G401.6 (cell line): ENCODE measurements at regions not wholly inside any gene's neighbourhood (a gene's known extent, or its start where the extent isn't known, plus 50 kb on each side); places are given as distances from the start of the nearest gene placed in this dataset.
"Not testable (repeated sequence)": the region's sequence is repeated elsewhere in the genome, so short reads cannot be mapped to it uniquely, and the experiment has no call there.

ENCODE experiments used
- FAIRE-seq: peaks from 2 replicates; lab custom pipeline; 2012; peaks lifted over from hg19 to GRCh38; lab: Jason Lieb, UNC

- no peak for FAIRE-seq
Observed at GRCh38 chr12:72865921-72866320, 593.8 kb downstream of the TRHDE start.

GRCh38 chr12:72869024-72869423, 596.9 kb downstream of the TRHDE start:
- no peak for FAIRE-seq

DNA sequence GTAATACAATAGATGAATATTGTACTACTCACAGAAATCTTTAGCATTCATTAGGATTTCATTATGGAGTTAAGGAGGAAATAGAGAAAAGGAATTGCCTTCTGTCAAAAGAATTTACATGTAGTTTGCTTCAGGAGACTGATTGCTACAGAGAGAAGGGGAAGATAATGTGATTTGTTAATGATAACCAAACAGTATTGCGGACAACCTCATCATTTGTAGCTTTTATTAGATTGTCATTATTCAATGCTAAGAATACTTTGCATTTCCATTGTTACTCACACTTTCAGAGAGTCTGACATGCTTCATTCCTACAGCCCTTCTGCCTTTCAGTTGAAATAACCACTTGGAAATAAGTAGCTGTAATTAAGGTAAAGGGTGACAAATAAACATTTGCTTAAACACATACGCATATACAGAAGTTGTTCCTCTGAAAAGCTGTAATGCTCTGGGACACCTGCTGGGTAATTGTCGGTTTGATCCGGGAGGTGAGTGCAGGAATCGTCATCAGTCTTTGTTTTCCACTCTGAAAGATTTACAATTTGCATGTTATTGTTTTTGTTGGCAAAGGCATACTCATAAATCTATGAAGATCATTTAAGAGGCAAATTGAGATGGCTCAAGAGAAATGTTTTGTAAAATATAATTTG, 600.2 kb downstream of the TRHDE start:
- no peak for FAIRE-seq

DNA sequence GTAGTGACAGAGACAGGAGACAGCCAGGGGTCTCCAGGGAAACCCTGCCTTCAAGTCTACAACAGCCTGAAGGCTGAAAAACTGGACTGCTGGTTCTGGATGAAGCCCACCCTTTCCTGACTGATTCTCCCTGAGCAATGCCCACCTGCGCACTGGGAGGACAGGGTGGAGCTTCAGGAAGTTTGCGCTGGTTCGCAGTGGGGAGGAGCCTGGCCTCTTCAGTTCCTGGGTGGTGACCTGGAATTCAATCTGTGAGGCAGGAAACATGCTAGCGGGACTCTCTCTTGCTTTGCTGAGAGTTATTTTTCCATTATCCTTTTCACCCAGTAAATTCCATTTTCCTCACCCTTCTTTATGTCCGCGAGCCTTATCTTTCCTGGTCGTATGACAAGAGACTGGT, 600.8 kb downstream of the TRHDE start:
- no peak for FAIRE-seq

DNA sequence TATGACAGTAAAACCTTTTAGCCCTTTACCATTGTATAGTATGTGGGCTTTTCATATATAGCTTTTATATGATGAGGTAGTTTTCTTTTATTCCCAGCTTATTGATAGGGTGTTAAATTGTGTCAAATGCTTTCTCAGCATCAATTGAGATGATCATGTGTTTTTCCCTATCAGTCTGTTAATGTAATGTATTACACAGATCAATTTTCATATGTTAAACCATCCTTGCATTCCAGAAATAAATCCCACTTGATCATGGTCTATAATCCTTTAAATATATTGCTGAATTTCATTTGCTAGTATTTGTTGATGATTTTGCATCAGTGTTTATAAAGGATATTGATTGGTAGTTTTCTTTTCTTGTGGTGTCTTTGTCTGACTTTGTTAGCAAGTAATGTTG, 603.9 kb downstream of the TRHDE start:
- no peak for FAIRE-seq

DNA sequence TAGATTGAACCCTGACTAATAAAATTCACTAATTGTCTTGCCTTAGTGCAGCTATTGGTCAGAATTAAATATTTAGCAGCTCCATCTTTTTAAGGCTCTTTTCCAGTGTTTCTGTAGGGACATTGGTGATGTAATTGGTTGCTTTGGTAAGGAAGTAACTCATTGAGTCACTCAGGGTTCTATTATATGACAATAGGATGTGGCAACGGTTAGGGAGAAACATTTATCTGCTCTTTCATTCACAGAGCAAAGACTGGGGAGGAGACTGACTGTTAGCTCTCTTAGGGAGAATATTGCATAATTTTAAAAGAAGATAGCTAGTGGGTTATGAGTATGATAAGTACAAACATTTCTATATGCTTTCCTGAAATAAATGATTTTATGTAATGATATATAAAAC, 616.5 kb downstream of the TRHDE start:
- no peak for FAIRE-seq

- FAIRE-seq = no peak
Observed at GRCh38 chr12:72889791-72890190, 617.6 kb downstream of the TRHDE start.

DNA sequence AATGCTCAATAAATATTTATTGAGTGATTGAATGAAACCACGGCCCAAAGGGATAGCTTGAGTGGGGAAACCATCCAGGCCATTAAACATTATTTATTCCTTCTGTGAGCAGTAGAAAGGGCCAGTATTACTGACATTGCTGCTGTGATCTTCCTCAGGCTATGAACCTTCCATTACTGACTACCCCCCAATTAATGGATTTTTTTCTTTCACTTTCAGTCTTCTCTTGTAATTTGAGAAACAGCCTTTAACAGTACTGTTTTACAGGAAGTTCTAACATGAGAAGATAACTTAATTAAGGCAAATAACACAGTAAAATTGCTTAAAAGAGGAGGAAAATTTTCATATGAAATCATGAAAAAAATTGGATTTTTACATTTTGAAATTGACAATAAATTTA, 629.5 kb downstream of the TRHDE start:
- FAIRE-seq = no peak

GRCh38 chr12:72925716-72926115, 653.5 kb downstream of the TRHDE start:
- no peak for FAIRE-seq

GRCh38 chr12:72931838-72932237, 659.7 kb downstream of the TRHDE start:
- not testable (repeated sequence) for FAIRE-seq

- FAIRE-seq = no peak
Observed at GRCh38 chr12:72937486-72937885, 665.3 kb downstream of the TRHDE start.

- FAIRE-seq = no peak
Observed at GRCh38 chr12:72957454-72957853, 685.3 kb downstream of the TRHDE start.

GRCh38 chr12:72966684-72967083, 694.5 kb downstream of the TRHDE start:
- no peak for FAIRE-seq

- no peak for FAIRE-seq
Observed at GRCh38 chr12:72974954-72975555, 702.9 kb downstream of the TRHDE start.

DNA sequence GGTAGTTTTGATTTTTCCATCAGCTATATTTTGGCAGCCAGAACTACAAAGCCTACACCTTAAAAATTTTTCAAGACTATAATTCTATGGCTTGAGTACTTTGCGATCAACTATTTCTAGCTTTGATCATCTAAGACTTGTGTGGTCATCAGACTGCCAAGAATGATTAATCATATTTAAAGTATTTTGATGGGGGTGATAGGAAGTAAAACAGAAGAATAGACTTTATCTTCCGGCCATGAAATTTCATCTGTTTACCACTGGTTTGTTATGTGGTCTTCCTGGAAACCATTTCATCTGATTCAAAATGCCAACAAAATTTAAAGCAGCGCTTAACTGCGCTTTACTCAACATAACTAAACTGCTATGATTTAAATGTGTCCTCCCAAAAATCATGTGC, 706.8 kb downstream of the TRHDE start:
- FAIRE-seq = no peak

- FAIRE-seq = no peak
Observed at GRCh38 chr12:72982356-72982755, 710.2 kb downstream of the TRHDE start.

- FAIRE-seq = no peak
Observed at GRCh38 chr12:72986963-72987362, 714.8 kb downstream of the TRHDE start.

DNA sequence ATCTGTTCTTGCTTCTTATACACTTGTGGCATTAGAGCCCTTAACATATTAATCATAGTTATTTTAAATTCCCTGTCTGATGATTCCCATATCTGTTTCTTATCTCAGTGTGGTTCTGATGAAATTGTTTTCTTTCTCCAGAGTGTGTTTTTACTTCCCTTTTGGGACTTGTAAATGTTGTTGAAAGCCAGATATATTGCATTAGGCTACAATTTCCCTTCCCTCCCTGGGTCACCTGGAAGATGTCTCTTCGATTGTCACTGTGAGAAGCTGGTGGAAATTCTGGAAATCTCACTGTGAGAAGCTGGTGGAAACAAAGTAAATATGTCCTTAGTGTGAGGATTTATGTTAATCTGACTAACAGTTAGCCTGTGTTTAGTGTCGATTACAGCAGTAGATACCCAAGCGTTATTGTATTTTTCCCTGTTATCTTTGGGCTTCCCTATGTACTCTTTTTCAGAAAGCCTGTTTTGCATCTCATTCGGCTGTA, 717.3 kb downstream of the TRHDE start:
- no peak for FAIRE-seq

- FAIRE-seq = not testable (repeated sequence)
Observed at GRCh38 chr12:72995029-72995428, 722.9 kb downstream of the TRHDE start.

DNA sequence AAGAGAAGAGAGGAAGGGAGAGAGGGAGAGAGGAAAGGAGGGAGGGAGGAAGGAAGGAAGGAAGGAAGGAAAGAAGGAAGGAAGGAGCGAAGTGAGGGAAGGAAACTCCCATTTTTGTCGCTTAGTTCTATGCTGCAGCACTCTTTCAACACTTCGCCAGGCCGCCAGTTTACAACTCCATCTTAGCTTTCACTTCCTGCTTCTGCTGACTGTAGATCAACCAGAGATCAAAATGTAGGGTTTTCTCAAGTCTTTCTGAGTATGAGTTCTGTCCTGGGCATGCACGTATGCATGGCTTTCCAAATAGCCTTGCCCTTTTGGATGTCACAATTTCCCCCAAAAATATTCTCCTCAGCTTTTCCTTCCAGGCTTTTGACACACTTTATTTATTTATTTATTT, 723.4 kb downstream of the TRHDE start:
- no peak for FAIRE-seq

GRCh38 chr12:73001806-73002205, 729.6 kb downstream of the TRHDE start:
- FAIRE-seq = not testable (repeated sequence)

GRCh38 chr12:73002504-73002903, 730.3 kb downstream of the TRHDE start:
- FAIRE-seq = not testable (repeated sequence)

GRCh38 chr12:73009138-73009834, 737.1 kb downstream of the TRHDE start:
- not testable (repeated sequence) for FAIRE-seq

DNA sequence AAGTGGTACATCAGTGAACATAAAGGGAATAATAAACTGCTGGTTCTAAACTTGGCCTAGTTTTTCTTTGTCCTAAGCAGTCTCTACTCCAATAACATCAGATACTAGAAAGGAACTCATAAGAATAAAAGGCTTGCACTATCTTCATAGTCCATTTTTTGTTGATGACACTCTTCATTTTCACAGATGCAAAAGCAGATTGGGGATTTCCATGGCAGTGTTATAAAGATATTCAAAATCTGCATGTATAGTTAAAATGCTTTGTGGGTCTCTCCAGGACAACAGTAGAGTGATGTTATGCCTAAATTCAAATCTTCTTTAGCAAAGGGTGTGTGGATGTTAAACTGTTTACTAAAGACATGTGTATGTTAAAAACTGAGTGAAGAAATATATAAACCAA, 745.8 kb downstream of the TRHDE start:
- no peak for FAIRE-seq
